ENCODE measurements at regions not wholly inside any gene's neighbourhood (a gene's known extent, or its start where the extent isn't known, plus 50 kb on each side); places are given as distances from the start of the nearest gene placed in this dataset.

- no peak for DNase-seq
Observed at GRCh38 chr6:132136981-132137380, 185.8 kb upstream of the CCN2 start.

- no peak for DNase-seq
Observed at GRCh38 chr6:132135409-132135808, 184.2 kb upstream of the CCN2 start.

GRCh38 chr6:132133736-132134445 lies 182.7 kb upstream of the CCN2 start:
- DNase-seq: no peak

- no peak for DNase-seq
Observed at GRCh38 chr6:132132924-132133639, 181.9 kb upstream of the CCN2 start.

GRCh38 chr6:132132422-132132821 lies 181.2 kb upstream of the CCN2 start:
- DNase-seq: no peak

GRCh38 chr6:132131758-132132157 lies 180.6 kb upstream of the CCN2 start:
- DNase-seq: no peak

GRCh38 chr6:132131351-132131750 lies 180.2 kb upstream of the CCN2 start:
- DNase-seq: no peak

GRCh38 chr6:132130626-132131298 lies 179.6 kb upstream of the CCN2 start:
- DNase-seq: peak; percentile 38

GRCh38 chr6:132128424-132128823 lies 177.3 kb upstream of the CCN2 start:
- DNase-seq: no peak

- DNase-seq: no peak
Observed at GRCh38 chr6:132126150-132126549, 175.0 kb upstream of the CCN2 start.

- DNase-seq: no peak
Observed at GRCh38 chr6:132122871-132123270, 171.7 kb upstream of the CCN2 start.

GRCh38 chr6:132122176-132122575 lies 171.0 kb upstream of the CCN2 start:
- DNase-seq: no peak

GRCh38 chr6:132118144-132118543 lies 167.0 kb upstream of the CCN2 start:
- DNase-seq: no peak

- peak; percentile 52 for DNase-seq
Observed at GRCh38 chr6:132115714-132116366, 164.7 kb upstream of the CCN2 start.

- DNase-seq: no peak
Observed at GRCh38 chr6:132114201-132114825, 163.1 kb upstream of the CCN2 start.

GRCh38 chr6:132109752-132110151 lies 158.6 kb upstream of the CCN2 start:
- DNase-seq: peak; percentile 55

GRCh38 chr6:132107896-132108295 lies 156.7 kb upstream of the CCN2 start:
- DNase-seq: no peak

GRCh38 chr6:132101535-132101934 lies 150.4 kb upstream of the CCN2 start:
- no peak for DNase-seq

- DNase-seq: peak; percentile 23
Observed at GRCh38 chr6:132100388-132100990, 149.3 kb upstream of the CCN2 start.

- DNase-seq: no peak
Observed at GRCh38 chr6:132096996-132097395, 145.8 kb upstream of the CCN2 start.

GRCh38 chr6:132096245-132096644 lies 145.1 kb upstream of the CCN2 start:
- DNase-seq: peak; percentile 49

GRCh38 chr6:132089173-132089572 lies 138.0 kb upstream of the CCN2 start:
- no peak for DNase-seq

- no peak for DNase-seq
Observed at GRCh38 chr6:132088150-132088549, 137.0 kb upstream of the CCN2 start.
